CD4-positive, CD25-positive, alpha-beta regulatory T cell (primary cell): ENCODE measurements at regions not wholly inside any gene's neighbourhood (a gene's known extent, or its start where the extent isn't known, plus 50 kb on each side); places are given as distances from the start of the nearest gene placed in this dataset.

Source experiments
- ATAC-seq, 2 donors: fragments of 150-1000 bp; cut with Tn5 transposase; one replicate each; pipeline ENCODE4 v1.10.0; 2021; ENCODE audit warnings: low read depth in 2 of 2, moderate number of reproducible peaks in 2 of 2, moderate library complexity in 1 of 2
- DNase-seq, 3 donors: peaks; one replicate each; pipeline versions ENCODE4 v3.0.0 to v3.0.0-alpha.2; 2012 to 2022; ENCODE audit warnings: mixed read lengths in 1 of 3
- H3K27ac ChIP-seq: one replicate; pipeline ENCODE4 v1.7.0; 2013; ENCODE audit warnings: mild to moderate bottlenecking, low read length; ENCODE audit not compliant: insufficient read depth, poor library complexity, severe bottlenecking
- H3K27me3 ChIP-seq: one replicate; pipeline ENCODE4 v1.7.0; 2013; ENCODE audit warnings: low read length; ENCODE audit not compliant: control insufficient read depth, insufficient read depth
- H3K36me3 ChIP-seq: one replicate; pipeline ENCODE4 v1.7.0; 2013; ENCODE audit warnings: mild to moderate bottlenecking, low read length, moderate library complexity; ENCODE audit not compliant: control insufficient read depth, insufficient read depth
- H3K4me1 ChIP-seq: 2 replicates; pipeline ENCODE4 v1.7.0; 2013; ENCODE audit warnings: mild to moderate bottlenecking, low read length; ENCODE audit not compliant: insufficient read depth, control insufficient read depth, poor library complexity, severe bottlenecking
- H3K4me3 ChIP-seq: one replicate; pipeline ENCODE4 v1.7.0; 2013; ENCODE audit warnings: low read depth, mild to moderate bottlenecking, low read length, moderate library complexity
- H3K9me3 ChIP-seq, 2 experiments: 1 replicate in 1 of 2; 2 replicates in 1 of 2; pipeline ENCODE4 v1.7.0; 2013; ENCODE audit warnings: low read length in 2 of 2, mild to moderate bottlenecking in 1 of 2, moderate library complexity in 1 of 2; ENCODE audit not compliant: control insufficient read depth in 2 of 2
- H3K27ac Mint-ChIP-seq, 3 donors: one replicate each; pipeline ENCODE4 v1.8.0; 2020 to 2022; ENCODE audit warnings: mild to moderate bottlenecking in 3 of 3, mixed read lengths in 3 of 3, moderate library complexity in 2 of 3
- H3K27me3 Mint-ChIP-seq: one replicate; pipeline ENCODE4 v1.8.0; 2022; ENCODE audit warnings: mild to moderate bottlenecking, mixed read lengths
- H3K36me3 Mint-ChIP-seq: one replicate; pipeline ENCODE4 v1.8.0; 2020; ENCODE audit warnings: mixed read lengths
- H3K4me1 Mint-ChIP-seq, 4 donors: one replicate each; pipeline ENCODE4 v1.8.0; 2020 to 2022; ENCODE audit warnings: mixed read lengths in 4 of 4, mild to moderate bottlenecking in 1 of 4
- H3K4me3 Mint-ChIP-seq, 4 donors: one replicate each; pipeline ENCODE4 v1.8.0; 2020 to 2022; ENCODE audit warnings: mild to moderate bottlenecking in 4 of 4, mixed read lengths in 4 of 4, moderate library complexity in 3 of 4
- H3K9me3 Mint-ChIP-seq, 7 donors: one replicate each; pipeline ENCODE4 v1.8.0; 2020 to 2022; ENCODE audit warnings: mixed read lengths in 7 of 7, mild to moderate bottlenecking in 3 of 7, moderate library complexity in 2 of 7

GRCh38 chr20:61185841-61186601 is 66.0 kb upstream of the CDH4 start:
- Mint-ChIP-seq H3K4me1 (no peaks in the 10 kb centered on the region), H3K36me3 (no peaks in the 10 kb centered on the region), H3K4me3 (no peak overlapping the region), H3K27me3 (peaks cover 6% of the 10 kb centered on the region), H3K27ac (no peak overlapping the region), H3K9me3 (peaks cover 0 to 2% (median 0%) of the 10 kb centered on the region in 7 donors)
- Histone ChIP-seq H3K27me3 (no peaks in the 10 kb centered on the region), H3K9me3 (no peaks in the 10 kb centered on the region), H3K27ac (no peak overlapping the region), H3K4me1 (no peaks in the 10 kb centered on the region), H3K36me3 (no peaks in the 10 kb centered on the region), H3K4me3 (no peak overlapping the region)
- no peak for DNase-seq
- ATAC-seq: no peak

- H3K4me1 ChIP-seq: no peaks in the 10 kb centered on the region
- H3K27ac ChIP-seq: no peak overlapping the region
- Mint-ChIP-seq H3K27ac (no peak overlapping the region), H3K9me3 (peaks cover 0 to 2% (median 0%) of the 10 kb centered on the region in 7 donors), H3K4me3 (no peak overlapping the region), H3K4me1 (no peaks in the 10 kb centered on the region), H3K27me3 (peaks cover 6% of the 10 kb centered on the region), H3K36me3 (no peaks in the 10 kb centered on the region)
- no peaks in the 10 kb centered on the region for H3K36me3 ChIP-seq
- H3K27me3 ChIP-seq: no peaks in the 10 kb centered on the region
- no peaks in the 10 kb centered on the region for H3K9me3 ChIP-seq
- H3K4me3 ChIP-seq: no peak overlapping the region
- DNase-seq (no peak), ATAC-seq (no peak)
Observed at GRCh38 chr20:61186771-61187472, 65.1 kb upstream of the CDH4 start.

- no peaks in the 10 kb centered on the region for H3K4me1 ChIP-seq
- no peaks in the 10 kb centered on the region for H3K27me3 ChIP-seq
- no peak overlapping the region for H3K4me3 ChIP-seq
- Mint-ChIP-seq H3K9me3 (peaks cover 0 to 5% (median 0%) of the 10 kb centered on the region in 7 donors), H3K36me3 (no peaks in the 10 kb centered on the region), H3K27me3 (peaks cover 6% of the 10 kb centered on the region), H3K4me1 (peaks cover 0 to 6% (median 0%) of the 10 kb centered on the region in 4 donors), H3K4me3 (no peak overlapping the region), H3K27ac (no peak overlapping the region)
- no peak for ATAC-seq
- DNase-seq: no peak
- H3K36me3 ChIP-seq: no peaks in the 10 kb centered on the region
- no peaks in the 10 kb centered on the region for H3K9me3 ChIP-seq
- H3K27ac ChIP-seq: no peak overlapping the region
Observed at GRCh38 chr20:61189534-61189933, 62.5 kb upstream of the CDH4 start.

GRCh38 chr20:61191096-61191495 is 61.0 kb upstream of the CDH4 start:
- DNase-seq (no peak), ATAC-seq (no peak)
- Histone ChIP-seq H3K36me3 (no peaks in the 10 kb centered on the region), H3K27ac (no peak overlapping the region), H3K27me3 (no peaks in the 10 kb centered on the region), H3K4me1 (no peaks in the 10 kb centered on the region), H3K4me3 (no peak overlapping the region), H3K9me3 (no peaks in the 10 kb centered on the region)
- no peak overlapping the region for H3K4me3 Mint-ChIP-seq
- no peaks in the 10 kb centered on the region for H3K36me3 Mint-ChIP-seq
- no peak overlapping the region for H3K27ac Mint-ChIP-seq
- peaks cover 0 to 6% (median 0%) of the 10 kb centered on the region in 4 donors for H3K4me1 Mint-ChIP-seq
- H3K27me3 Mint-ChIP-seq: peaks cover 6% of the 10 kb centered on the region
- peaks cover 0 to 5% (median 0%) of the 10 kb centered on the region in 7 donors for H3K9me3 Mint-ChIP-seq

- H3K27me3 Mint-ChIP-seq: peaks cover 6% of the 10 kb centered on the region
- no peaks in the 10 kb centered on the region for H3K36me3 Mint-ChIP-seq
- H3K4me3 ChIP-seq: no peak overlapping the region
- DNase-seq (no peak), ATAC-seq (no peak)
- no peaks in the 10 kb centered on the region for H3K4me1 ChIP-seq
- no peaks in the 10 kb centered on the region for H3K9me3 ChIP-seq
- H3K36me3 ChIP-seq: no peaks in the 10 kb centered on the region
- H3K27ac Mint-ChIP-seq: peak overlapping the region in 1 of 3 donors; percentile 66
- H3K4me3 Mint-ChIP-seq: no peak overlapping the region
- no peak overlapping the region for H3K27ac ChIP-seq
- H3K9me3 Mint-ChIP-seq: peaks cover 0 to 5% (median 0%) of the 10 kb centered on the region in 7 donors
- H3K27me3 ChIP-seq: no peaks in the 10 kb centered on the region
- H3K4me1 Mint-ChIP-seq: peaks cover 0 to 6% (median 0%) of the 10 kb centered on the region in 4 donors
Observed at GRCh38 chr20:61192337-61192950, 59.6 kb upstream of the CDH4 start.

- peaks cover 6% of the 10 kb centered on the region for H3K27me3 Mint-ChIP-seq
- no peaks in the 10 kb centered on the region for H3K27me3 ChIP-seq
- DNase-seq: no peak
- H3K27ac ChIP-seq: no peak overlapping the region
- H3K27ac Mint-ChIP-seq: no peak overlapping the region
- no peak for ATAC-seq
- no peak overlapping the region for H3K4me3 ChIP-seq
- H3K36me3 Mint-ChIP-seq: no peaks in the 10 kb centered on the region
- H3K9me3 Mint-ChIP-seq: peaks cover 0 to 5% (median 0%) of the 10 kb centered on the region in 7 donors
- no peaks in the 10 kb centered on the region for H3K4me1 ChIP-seq
- no peak overlapping the region for H3K4me3 Mint-ChIP-seq
- no peaks in the 10 kb centered on the region for H3K9me3 ChIP-seq
- H3K36me3 ChIP-seq: no peaks in the 10 kb centered on the region
- H3K4me1 Mint-ChIP-seq: peaks cover 0 to 6% (median 0%) of the 10 kb centered on the region in 4 donors
Observed at GRCh38 chr20:61193164-61193563, 58.9 kb upstream of the CDH4 start.
